ENCODE measurements at regions not wholly inside any gene's neighbourhood (a gene's known extent, or its start where the extent isn't known, plus 50 kb on each side); places are given as distances from the start of the nearest gene placed in this dataset.
"Not testable (repeated sequence)": the region's sequence is repeated elsewhere in the genome, so short reads cannot be mapped to it uniquely, and the experiment has no call there.

- Histone ChIP-seq H3K36me3 (ENCODE audit: insufficient read depth, low read length) (no peaks in the 10 kb centered on the region), H3K9me3 (ENCODE audit: low read length) (no peaks in the 10 kb centered on the region), H3K4me3 (ENCODE audit: low read length) (no peak overlapping the region), H2AFZ (ENCODE audit: low read depth, low read length) (no peak overlapping the region), H3K4me1 (ENCODE audit: insufficient read depth, low read length) (no peaks in the 10 kb centered on the region), H3K27me3 (ENCODE audit: insufficient read depth, low read length) (no peaks in the 10 kb centered on the region)
These were observed 370.4 kb downstream of the SUCLG1 start for GRCh38 chr2:84088656-84089055.

- no peak overlapping the region for H3K4me3 ChIP-seq (ENCODE audit: low read length)
- H3K4me1 ChIP-seq (ENCODE audit: insufficient read depth, low read length) = no peaks in the 10 kb centered on the region
- H3K36me3 ChIP-seq (ENCODE audit: insufficient read depth, low read length) = no peaks in the 10 kb centered on the region
- no peaks in the 10 kb centered on the region for H3K9me3 ChIP-seq (ENCODE audit: low read length)
- H3K27me3 ChIP-seq (ENCODE audit: insufficient read depth, low read length) = no peaks in the 10 kb centered on the region
- no peak overlapping the region for H2AFZ ChIP-seq (ENCODE audit: low read depth, low read length)
These were observed 373.5 kb downstream of the SUCLG1 start for GRCh38 chr2:84085562-84085961.

- no peaks in the 10 kb centered on the region for H3K9me3 ChIP-seq (ENCODE audit: low read length)
- H2AFZ ChIP-seq (ENCODE audit: low read depth, low read length) = no peak overlapping the region
- no peaks in the 10 kb centered on the region for H3K27me3 ChIP-seq (ENCODE audit: insufficient read depth, low read length)
- no peaks in the 10 kb centered on the region for H3K4me1 ChIP-seq (ENCODE audit: insufficient read depth, low read length)
- no peak overlapping the region for H3K4me3 ChIP-seq (ENCODE audit: low read length)
- H3K36me3 ChIP-seq (ENCODE audit: insufficient read depth, low read length) = no peaks in the 10 kb centered on the region
These were observed 374.2 kb downstream of the SUCLG1 start for GRCh38 chr2:84084856-84085255.

DNA sequence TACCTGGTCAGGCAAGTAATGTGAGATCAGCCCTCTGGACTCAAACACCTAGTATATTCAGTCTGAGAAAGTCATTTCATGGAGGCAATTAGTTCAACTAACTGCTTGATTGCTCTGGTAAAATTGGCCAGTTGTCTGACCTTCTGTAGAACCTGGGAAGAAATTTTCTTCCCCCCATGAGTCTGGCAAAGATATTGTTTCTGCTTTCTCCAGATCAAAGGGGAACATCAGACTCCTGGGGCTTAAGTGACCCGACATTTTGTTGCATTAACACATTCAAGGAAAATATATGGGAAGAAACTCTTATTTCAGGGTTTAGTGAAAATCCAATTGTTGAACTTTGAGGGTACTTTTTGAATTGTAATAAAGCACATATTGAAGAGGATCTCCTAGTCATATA lies 375.1 kb downstream of the SUCLG1 start:
- H3K36me3 ChIP-seq (ENCODE audit: insufficient read depth, low read length) = no peaks in the 10 kb centered on the region
- no peak overlapping the region for H3K4me3 ChIP-seq (ENCODE audit: low read length)
- H3K27me3 ChIP-seq (ENCODE audit: insufficient read depth, low read length) = no peaks in the 10 kb centered on the region
- H3K9me3 ChIP-seq (ENCODE audit: low read length) = no peaks in the 10 kb centered on the region
- H2AFZ ChIP-seq (ENCODE audit: low read depth, low read length) = no peak overlapping the region
- no peaks in the 10 kb centered on the region for H3K4me1 ChIP-seq (ENCODE audit: insufficient read depth, low read length)

DNA sequence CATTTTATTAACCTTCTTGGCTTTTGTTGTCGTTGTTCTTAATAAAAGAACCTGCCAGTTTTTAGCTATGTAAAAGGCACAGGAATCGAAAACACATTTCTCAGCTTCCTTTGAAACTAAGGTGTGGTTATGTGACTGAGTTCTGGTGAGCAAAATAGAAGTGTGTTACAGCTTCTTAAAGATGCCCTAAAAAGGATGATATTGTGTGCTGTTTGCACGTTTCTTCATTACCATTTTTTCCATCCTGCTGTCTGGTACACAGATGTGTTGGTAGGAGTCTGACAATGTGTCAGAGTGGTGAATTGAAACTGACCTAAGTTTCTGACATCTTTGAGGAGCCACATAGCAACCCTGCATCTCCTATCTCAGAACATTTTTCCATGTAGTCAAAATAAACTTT lies 380.6 kb downstream of the SUCLG1 start:
- no peaks in the 10 kb centered on the region for H3K27me3 ChIP-seq (ENCODE audit: insufficient read depth, low read length)

GRCh38 chr2:84077496-84077895 lies 381.6 kb downstream of the SUCLG1 start:
- Histone ChIP-seq H3K9me3 (ENCODE audit: low read length) (no peaks in the 10 kb centered on the region), H2AFZ (ENCODE audit: low read depth, low read length) (no peak overlapping the region), H3K27me3 (ENCODE audit: insufficient read depth, low read length) (no peaks in the 10 kb centered on the region), H3K4me1 (ENCODE audit: insufficient read depth, low read length) (no peaks in the 10 kb centered on the region), H3K4me3 (ENCODE audit: low read length) (no peak overlapping the region), H3K36me3 (ENCODE audit: insufficient read depth, low read length) (no peaks in the 10 kb centered on the region)

More for the DNA sequence above, 380.6 kb downstream of the SUCLG1 start:
- Histone ChIP-seq H2AFZ (ENCODE audit: low read depth, low read length) (no peak overlapping the region), H3K9me3 (ENCODE audit: low read length) (no peaks in the 10 kb centered on the region), H3K4me3 (ENCODE audit: low read length) (no peak overlapping the region), H3K36me3 (ENCODE audit: insufficient read depth, low read length) (no peaks in the 10 kb centered on the region), H3K4me1 (ENCODE audit: insufficient read depth, low read length) (no peaks in the 10 kb centered on the region)

DNA sequence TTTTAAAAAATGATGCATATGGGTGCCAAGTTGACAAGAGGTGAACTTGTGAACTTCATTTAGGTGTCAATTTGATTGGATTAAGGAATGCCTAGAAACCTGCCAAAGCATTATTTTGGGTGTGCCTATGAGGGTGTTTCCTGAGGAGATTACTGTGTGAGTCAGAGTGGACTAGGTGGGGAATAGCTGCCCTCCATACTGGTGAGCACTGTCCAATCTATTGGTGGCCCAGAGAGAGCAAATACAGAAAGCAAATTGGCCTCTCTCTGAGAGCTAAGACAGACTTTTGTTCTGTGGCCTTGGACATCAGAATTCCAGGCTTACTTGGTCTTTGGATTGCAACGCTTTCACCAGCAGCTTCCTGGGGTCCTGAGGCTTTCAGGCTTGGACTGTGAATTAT lies 388.0 kb downstream of the SUCLG1 start:
- Histone ChIP-seq H3K27me3 (ENCODE audit: insufficient read depth, low read length) (no peaks in the 10 kb centered on the region), H3K36me3 (ENCODE audit: insufficient read depth, low read length) (no peaks in the 10 kb centered on the region), H3K4me1 (ENCODE audit: insufficient read depth, low read length) (no peaks in the 10 kb centered on the region), H3K9me3 (ENCODE audit: low read length) (no peaks in the 10 kb centered on the region), H2AFZ (ENCODE audit: low read depth, low read length) (no peak overlapping the region), H3K4me3 (ENCODE audit: low read length) (no peak overlapping the region)

DNA sequence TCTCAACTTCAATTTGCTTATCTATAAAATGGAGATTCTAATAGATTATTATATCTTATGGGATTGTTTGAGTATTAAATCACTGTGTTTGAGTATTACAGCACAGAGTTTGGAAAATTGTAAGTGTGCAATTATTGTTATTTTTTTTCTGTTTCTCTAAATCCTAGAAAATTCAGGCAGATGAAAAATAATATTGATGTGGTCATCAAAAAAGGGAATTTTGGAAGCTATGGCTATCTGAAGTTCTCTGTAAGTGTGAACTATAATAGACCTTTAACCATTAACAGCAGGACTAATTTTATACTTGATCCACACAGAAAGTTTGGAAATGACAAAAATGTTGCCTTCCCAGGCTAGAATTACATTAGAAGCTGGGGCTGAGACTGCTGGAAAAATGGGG lies 393.2 kb downstream of the SUCLG1 start:
- H3K27me3 ChIP-seq (ENCODE audit: insufficient read depth, low read length) = no peaks in the 10 kb centered on the region
- H2AFZ ChIP-seq (ENCODE audit: low read depth, low read length) = no peak overlapping the region
- H3K9me3 ChIP-seq (ENCODE audit: low read length) = no peaks in the 10 kb centered on the region
- no peaks in the 10 kb centered on the region for H3K4me1 ChIP-seq (ENCODE audit: insufficient read depth, low read length)
- no peaks in the 10 kb centered on the region for H3K36me3 ChIP-seq (ENCODE audit: insufficient read depth, low read length)
- no peak overlapping the region for H3K4me3 ChIP-seq (ENCODE audit: low read length)

DNA sequence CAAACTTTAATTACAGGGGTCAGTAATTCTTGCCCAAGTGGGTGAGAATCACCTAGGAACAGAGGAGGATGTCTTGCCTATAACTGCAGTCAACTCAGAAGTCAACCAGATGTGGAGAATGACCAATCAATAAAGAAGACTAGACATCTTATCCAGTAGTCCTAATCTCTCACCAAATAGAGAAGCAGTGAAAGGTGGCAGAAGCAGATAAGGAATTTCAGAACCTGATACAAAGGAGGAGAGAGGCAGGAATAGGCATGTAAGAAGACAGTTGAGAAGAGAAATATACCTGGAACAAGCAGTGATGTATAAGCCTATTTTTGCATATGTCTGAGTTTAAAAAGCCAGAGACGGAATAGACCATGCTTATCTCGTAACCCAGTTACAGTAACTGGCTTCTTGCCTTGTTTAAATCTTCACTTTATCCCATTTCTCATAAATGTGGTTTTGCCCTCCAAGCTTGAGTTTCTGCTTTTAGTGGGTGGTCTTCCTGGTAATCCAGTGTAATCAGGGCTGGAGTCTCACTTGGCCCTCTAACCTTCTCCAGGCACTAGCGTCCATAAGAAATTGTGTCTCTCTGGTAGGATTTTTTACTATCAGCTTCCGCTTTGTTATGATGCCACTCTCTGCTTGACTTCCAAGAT lies 401.0 kb downstream of the SUCLG1 start:
- Histone ChIP-seq H3K4me3 (ENCODE audit: low read length) (no peak overlapping the region), H3K9me3 (ENCODE audit: low read length) (no peaks in the 10 kb centered on the region), H3K27me3 (ENCODE audit: insufficient read depth, low read length) (no peaks in the 10 kb centered on the region), H3K36me3 (ENCODE audit: insufficient read depth, low read length) (no peaks in the 10 kb centered on the region), H3K4me1 (ENCODE audit: insufficient read depth, low read length) (no peaks in the 10 kb centered on the region), H2AFZ (ENCODE audit: low read depth, low read length) (no peak overlapping the region)

DNA sequence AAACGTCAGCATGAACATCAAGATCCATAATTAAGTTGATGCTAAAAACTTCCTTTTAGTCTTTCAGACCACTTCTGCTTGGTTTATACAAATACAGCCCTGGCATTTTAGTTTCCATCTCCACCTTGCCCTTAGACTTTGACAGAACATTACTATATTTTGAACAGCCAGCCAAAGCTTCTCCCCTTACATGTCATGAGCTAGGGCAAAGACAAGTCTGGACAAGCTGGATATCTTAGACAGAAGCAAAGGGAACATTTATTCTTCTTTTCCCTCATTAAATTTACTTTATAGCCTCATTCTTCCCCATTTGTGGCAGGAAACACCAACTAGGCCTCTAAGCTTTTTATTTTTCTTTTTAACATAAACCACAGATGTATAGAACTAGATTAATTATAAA lies 403.3 kb downstream of the SUCLG1 start:
- H3K9me3 ChIP-seq (ENCODE audit: low read length) = no peaks in the 10 kb centered on the region
- no peaks in the 10 kb centered on the region for H3K36me3 ChIP-seq (ENCODE audit: insufficient read depth, low read length)
- no peaks in the 10 kb centered on the region for H3K27me3 ChIP-seq (ENCODE audit: insufficient read depth, low read length)
- no peaks in the 10 kb centered on the region for H3K4me1 ChIP-seq (ENCODE audit: insufficient read depth, low read length)
- H3K4me3 ChIP-seq (ENCODE audit: low read length) = no peak overlapping the region
- no peak overlapping the region for H2AFZ ChIP-seq (ENCODE audit: low read depth, low read length)

DNA sequence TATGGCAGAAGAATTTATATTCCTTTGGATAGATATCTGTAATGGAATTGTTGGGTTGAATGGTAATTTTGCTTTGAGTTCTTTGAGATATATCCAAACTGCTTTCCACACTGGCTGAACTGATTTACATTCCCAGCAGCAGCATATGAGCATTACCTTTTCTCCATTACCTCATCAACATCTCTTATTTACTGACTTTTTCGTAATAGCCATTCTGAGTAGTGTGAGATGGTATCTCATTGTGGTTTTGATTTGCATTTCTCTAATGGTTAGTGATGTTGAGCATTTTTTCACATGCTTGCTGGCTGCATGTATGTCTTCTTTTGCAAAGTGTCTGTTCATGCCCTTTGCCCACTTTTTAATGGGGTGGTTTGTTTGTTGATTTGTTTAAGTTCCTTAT lies 404.5 kb downstream of the SUCLG1 start:
- H2AFZ ChIP-seq (ENCODE audit: low read depth, low read length); H3K9me3 ChIP-seq (ENCODE audit: low read length); H3K4me3 ChIP-seq (ENCODE audit: low read length); H3K4me1 ChIP-seq (ENCODE audit: insufficient read depth, low read length); H3K27me3 ChIP-seq (ENCODE audit: insufficient read depth, low read length); H3K36me3 ChIP-seq (ENCODE audit: insufficient read depth, low read length): not testable (repeated sequence)

- H3K4me3 ChIP-seq (ENCODE audit: low read length) = no peak overlapping the region
- H3K9me3 ChIP-seq (ENCODE audit: low read length) = no peaks in the 10 kb centered on the region
- no peak overlapping the region for H2AFZ ChIP-seq (ENCODE audit: low read depth, low read length)
- no peaks in the 10 kb centered on the region for H3K36me3 ChIP-seq (ENCODE audit: insufficient read depth, low read length)
- no peaks in the 10 kb centered on the region for H3K4me1 ChIP-seq (ENCODE audit: insufficient read depth, low read length)
- H3K27me3 ChIP-seq (ENCODE audit: insufficient read depth, low read length) = no peaks in the 10 kb centered on the region
These were observed 406.2 kb downstream of the SUCLG1 start for GRCh38 chr2:84052913-84053312.

- Histone ChIP-seq H3K27me3 (ENCODE audit: insufficient read depth, low read length) (no peaks in the 10 kb centered on the region), H3K4me1 (ENCODE audit: insufficient read depth, low read length) (no peaks in the 10 kb centered on the region), H3K4me3 (ENCODE audit: low read length) (no peak overlapping the region), H3K9me3 (ENCODE audit: low read length) (no peaks in the 10 kb centered on the region), H2AFZ (ENCODE audit: low read depth, low read length) (no peak overlapping the region), H3K36me3 (ENCODE audit: insufficient read depth, low read length) (no peaks in the 10 kb centered on the region)
These were observed 407.0 kb downstream of the SUCLG1 start for GRCh38 chr2:84052043-84052442.

DNA sequence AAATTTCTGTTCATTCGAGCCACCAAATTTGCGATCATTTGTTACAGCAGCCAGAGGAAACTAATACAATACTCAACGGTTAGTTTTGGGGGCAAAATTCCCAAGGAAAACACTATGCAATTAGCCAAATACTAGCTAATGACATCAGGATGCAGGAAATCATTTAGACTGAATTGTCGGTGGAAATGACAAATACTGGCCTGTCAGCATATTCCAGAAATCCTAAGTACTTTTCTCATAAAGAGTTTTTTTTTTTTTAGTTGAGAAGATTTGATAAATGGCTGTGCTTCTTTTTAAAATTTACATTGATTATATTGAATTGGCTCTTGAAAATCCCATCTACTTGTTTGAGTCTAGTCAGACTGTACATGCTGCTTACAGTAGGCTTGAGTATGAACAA lies 410.1 kb downstream of the SUCLG1 start:
- H3K9me3 ChIP-seq (ENCODE audit: low read length) = no peaks in the 10 kb centered on the region
- H3K4me1 ChIP-seq (ENCODE audit: insufficient read depth, low read length) = no peaks in the 10 kb centered on the region
- H3K27me3 ChIP-seq (ENCODE audit: insufficient read depth, low read length) = no peaks in the 10 kb centered on the region
- H3K36me3 ChIP-seq (ENCODE audit: insufficient read depth, low read length) = no peaks in the 10 kb centered on the region
- no peak overlapping the region for H3K4me3 ChIP-seq (ENCODE audit: low read length)
- no peak overlapping the region for H2AFZ ChIP-seq (ENCODE audit: low read depth, low read length)
